ENCODE measurements at regions not wholly inside any gene's neighbourhood (a gene's known extent, or its start where the extent isn't known, plus 50 kb on each side); places are given as distances from the start of the nearest gene placed in this dataset.

DNA sequence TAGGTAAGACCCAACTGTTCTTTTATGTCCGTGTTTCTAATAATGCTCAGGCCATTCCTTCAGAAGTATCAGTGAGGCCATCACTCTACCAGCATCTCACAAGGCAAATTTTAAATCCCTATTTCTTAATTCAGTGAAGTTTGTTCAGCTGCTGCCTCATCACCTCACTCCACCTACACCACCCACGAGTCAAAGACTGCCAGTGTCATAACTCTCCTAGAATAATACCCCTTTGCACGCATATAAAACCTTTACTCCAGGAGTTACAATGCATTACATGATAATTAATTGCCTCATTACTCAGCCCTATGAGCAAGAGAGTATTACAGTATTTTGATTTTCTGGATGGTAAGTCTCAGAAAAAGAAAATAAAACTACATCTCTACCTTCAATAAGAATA, 793.6 kb downstream of the TFAP2A start:
- Histone ChIP-seq H2BK120ac (ENCODE audit: low read depth, low read length, poor library complexity, severe bottlenecking) (no peak overlapping the region), H3K23ac (ENCODE audit: insufficient read length, low read depth, low read length) (no peak overlapping the region), H3K4me2 (ENCODE audit: insufficient read depth, insufficient read length, low read length) (no peak overlapping the region), H3K4ac (ENCODE audit: low read depth, low read length) (no peak overlapping the region), H3K27me3 (ENCODE audit: insufficient read depth, low read length) (no peaks in the 10 kb centered on the region), H2BK12ac (ENCODE audit: insufficient read length, low read depth, low read length) (no peak overlapping the region), H3K4me1 (ENCODE audit: insufficient read depth, low read length) (no peaks in the 10 kb centered on the region), H2BK20ac (ENCODE audit: low read depth, low read length, poor library complexity, severe bottlenecking) (no peak overlapping the region), H2BK5ac (ENCODE audit: insufficient read length, low read length) (no peak overlapping the region), H4K20me1 (ENCODE audit: control insufficient read depth, insufficient read depth, insufficient read length) (no peaks in the 10 kb centered on the region), H3K79me2 (ENCODE audit: insufficient read depth, low read length) (no peaks in the 10 kb centered on the region), H2BK15ac (ENCODE audit: low read depth, low read length) (no peak overlapping the region), H3T11ph (ENCODE audit: low read length) (no peak overlapping the region), H3K79me1 (ENCODE audit: insufficient read depth, low read depth, low read length, poor library complexity, severe bottlenecking) (no peaks in the 10 kb centered on the region), H4K91ac (ENCODE audit: insufficient read length, low read depth, low read length) (no peak overlapping the region), H3K56ac (ENCODE audit: insufficient read length, low read depth, low read length) (no peak overlapping the region), H3K27ac (ENCODE audit: insufficient read length, low read depth, low read length) (no peak overlapping the region), H2AK5ac (ENCODE audit: insufficient read length, low read length) (no peak overlapping the region), H3K14ac (ENCODE audit: insufficient read depth, low read length) (no peak overlapping the region), H2AFZ (ENCODE audit: low read length) (no peak overlapping the region), H3K23me2 (ENCODE audit: insufficient read length, low read depth, low read length, poor library complexity, severe bottlenecking) (no peaks in the 10 kb centered on the region), H4K8ac (replicated peaks; ENCODE audit: insufficient read length, low read depth, low read length) (no peak overlapping the region), H3K9ac (ENCODE audit: extremely low read depth, insufficient read length, low read length) (no peak overlapping the region), H4K5ac (ENCODE audit: insufficient read length, low read depth, low read length) (no peak overlapping the region), H3K9me3 (ENCODE audit: control insufficient read depth, low read depth, low read length) (no peaks in the 10 kb centered on the region), H3K18ac (ENCODE audit: insufficient read length, low read depth, low read length) (no peak overlapping the region)
- H3K27ac Mint-ChIP-seq: no peak overlapping the region
- H3K4me3 Mint-ChIP-seq: no peak overlapping the region
- no peaks in the 10 kb centered on the region for H3K36me3 Mint-ChIP-seq (ENCODE audit: insufficient read depth in 1 of 3, low read depth in 3 of 3)
- peaks cover 0 to 3% of the 10 kb centered on the region in 2 experiments; a peak in 3 of 5 replicates for H3K9me3 Mint-ChIP-seq
- TF ChIP-seq, protein P1, sequence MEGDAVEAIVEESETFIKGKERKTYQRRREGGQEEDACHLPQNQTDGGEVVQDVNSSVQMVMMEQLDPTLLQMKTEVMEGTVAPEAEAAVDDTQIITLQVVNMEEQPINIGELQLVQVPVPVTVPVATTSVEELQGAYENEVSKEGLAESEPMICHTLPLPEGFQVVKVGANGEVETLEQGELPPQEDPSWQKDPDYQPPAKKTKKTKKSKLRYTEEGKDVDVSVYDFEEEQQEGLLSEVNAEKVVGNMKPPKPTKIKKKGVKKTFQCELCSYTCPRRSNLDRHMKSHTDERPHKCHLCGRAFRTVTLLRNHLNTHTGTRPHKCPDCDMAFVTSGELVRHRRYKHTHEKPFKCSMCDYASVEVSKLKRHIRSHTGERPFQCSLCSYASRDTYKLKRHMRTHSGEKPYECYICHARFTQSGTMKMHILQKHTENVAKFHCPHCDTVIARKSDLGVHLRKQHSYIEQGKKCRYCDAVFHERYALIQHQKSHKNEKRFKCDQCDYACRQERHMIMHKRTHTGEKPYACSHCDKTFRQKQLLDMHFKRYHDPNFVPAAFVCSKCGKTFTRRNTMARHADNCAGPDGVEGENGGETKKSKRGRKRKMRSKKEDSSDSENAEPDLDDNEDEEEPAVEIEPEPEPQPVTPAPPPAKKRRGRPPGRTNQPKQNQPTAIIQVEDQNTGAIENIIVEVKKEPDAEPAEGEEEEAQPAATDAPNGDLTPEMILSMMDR (conservative IDR thresholded peaks at IDR 0.05): no peak
- H3K4me1 Mint-ChIP-seq: no peaks in the 10 kb centered on the region
- no peak for DNase-seq
- no peaks in the 10 kb centered on the region for H3K27me3 Mint-ChIP-seq (ENCODE audit: low read depth)
- WGBS (ENCODE audit: extremely low coverage, insufficient read length, low lambda C conversion rate): no CpG with 5 or more reads among the region's 3 CpGs

Measured in H9 (cell line).